Ascending aorta (tissue), 2 donors: ENCODE measurements at regions not wholly inside any gene's neighbourhood (a gene's known extent, or its start where the extent isn't known, plus 50 kb on each side); places are given as distances from the start of the nearest gene placed in this dataset.

Experiments
- DNase-seq, 2 donors: peaks; one replicate each; pipeline ENCODE4 v3.0.0-alpha.2; 2019; ENCODE audit warnings: low spot score in 2 of 2
- H3K27ac ChIP-seq, 2 donors: fragments of 200-600 bp; sonication (generic); one replicate each; pipeline ENCODE4 v1.5.1; 2016 to 2017; ENCODE audit warnings: mild to moderate bottlenecking in 1 of 2
- H3K27me3 ChIP-seq: fragments of 200-600 bp; sonication (generic); one replicate; pipeline ENCODE4 v1.5.1; 2017
- H3K36me3 ChIP-seq, 2 donors: fragments of 200-600 bp; sonication (generic); one replicate each; pipeline ENCODE4 v1.5.1; 2016
- H3K4me1 ChIP-seq, 2 donors: fragments of 200-600 bp; sonication (generic); one replicate each; pipeline ENCODE4 v1.5.1; 2016 to 2017; ENCODE audit warnings: mild to moderate bottlenecking in 1 of 2
- H3K4me3 ChIP-seq, 2 donors: fragments of 200-600 bp; sonication (generic); one replicate each; pipeline ENCODE4 v1.5.1; 2016 to 2017; ENCODE audit warnings: mild to moderate bottlenecking in 1 of 2
- H3K9me3 ChIP-seq, 2 donors: fragments of 200-600 bp; sonication (generic); one replicate each; pipeline ENCODE4 v1.5.1; 2016
- intact Hi-C: fragments of 100-400 bp; cut with DNase I; formaldehyde crosslinking; loops from one replicate; pipeline ENCODE4 v1.15.1; 2023
- TF ChIP-seq, protein P1 (sequence below), 3 experiments: fragments of 200-600 bp in 2 of 3; fragments of 450-650 bp in 1 of 3; sonication (generic) in 2 of 3; IDR thresholded peaks; one replicate each; pipeline ENCODE4 v1.5.1; 2016 to 2019; ENCODE audit warnings: antibody characterized with exemption in 3 of 3, mild to moderate bottlenecking in 1 of 3, moderate library complexity in 1 of 3

DNA sequence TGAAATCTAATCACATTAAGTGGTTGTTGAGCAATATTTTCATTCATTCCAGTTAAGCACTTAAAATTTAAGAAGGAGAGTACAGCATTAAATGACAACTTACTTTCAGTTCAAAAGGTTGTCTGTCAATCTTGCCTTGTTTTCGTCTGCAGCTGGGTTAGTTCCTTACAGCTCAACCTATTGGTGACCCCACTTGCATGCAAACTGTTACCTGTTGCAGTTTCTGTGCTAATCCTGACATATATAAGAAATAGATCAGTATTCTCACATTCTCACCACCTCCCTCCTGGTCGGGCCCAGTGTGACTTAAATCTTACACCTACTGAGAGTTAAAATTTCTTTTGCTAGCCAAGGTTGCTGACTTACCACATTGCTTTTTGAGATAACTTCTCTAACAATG is 191.8 kb upstream of the SMC2 start:
- no peak for DNase-seq
- no peaks in the 10 kb centered on the region for H3K9me3 ChIP-seq
- no peak overlapping the region for H3K27ac ChIP-seq
- no peaks in the 10 kb centered on the region for H3K36me3 ChIP-seq
- no peaks in the 10 kb centered on the region for H3K4me1 ChIP-seq
- H3K4me3 ChIP-seq = no peak overlapping the region
- TF ChIP-seq, protein P1, sequence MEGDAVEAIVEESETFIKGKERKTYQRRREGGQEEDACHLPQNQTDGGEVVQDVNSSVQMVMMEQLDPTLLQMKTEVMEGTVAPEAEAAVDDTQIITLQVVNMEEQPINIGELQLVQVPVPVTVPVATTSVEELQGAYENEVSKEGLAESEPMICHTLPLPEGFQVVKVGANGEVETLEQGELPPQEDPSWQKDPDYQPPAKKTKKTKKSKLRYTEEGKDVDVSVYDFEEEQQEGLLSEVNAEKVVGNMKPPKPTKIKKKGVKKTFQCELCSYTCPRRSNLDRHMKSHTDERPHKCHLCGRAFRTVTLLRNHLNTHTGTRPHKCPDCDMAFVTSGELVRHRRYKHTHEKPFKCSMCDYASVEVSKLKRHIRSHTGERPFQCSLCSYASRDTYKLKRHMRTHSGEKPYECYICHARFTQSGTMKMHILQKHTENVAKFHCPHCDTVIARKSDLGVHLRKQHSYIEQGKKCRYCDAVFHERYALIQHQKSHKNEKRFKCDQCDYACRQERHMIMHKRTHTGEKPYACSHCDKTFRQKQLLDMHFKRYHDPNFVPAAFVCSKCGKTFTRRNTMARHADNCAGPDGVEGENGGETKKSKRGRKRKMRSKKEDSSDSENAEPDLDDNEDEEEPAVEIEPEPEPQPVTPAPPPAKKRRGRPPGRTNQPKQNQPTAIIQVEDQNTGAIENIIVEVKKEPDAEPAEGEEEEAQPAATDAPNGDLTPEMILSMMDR (IDR thresholded peaks at IDR 0.05) = no peak
- intact Hi-C loops = no loop called here
- H3K27me3 ChIP-seq = no peaks in the 10 kb centered on the region

DNA sequence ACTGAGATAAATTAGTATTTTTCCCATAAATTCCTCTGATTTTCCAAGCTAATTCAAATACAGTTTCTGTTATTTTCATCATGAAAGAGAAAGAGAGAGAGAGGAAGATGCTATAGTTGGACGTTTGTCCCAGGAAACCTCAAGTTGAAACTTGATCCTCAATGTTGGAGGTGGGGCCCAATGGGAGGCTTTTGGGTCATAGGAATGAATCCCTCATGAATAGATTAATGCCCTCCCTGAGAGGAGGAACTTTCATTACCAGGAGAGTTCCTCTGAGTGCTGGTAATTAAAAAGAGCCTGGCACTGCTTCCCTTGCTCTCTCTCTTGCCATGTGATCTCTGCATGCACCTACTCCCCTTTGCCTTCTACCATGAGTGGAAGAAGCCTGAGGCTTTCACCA is 189.9 kb upstream of the SMC2 start:
- H3K4me1 ChIP-seq = no peaks in the 10 kb centered on the region
- no peak overlapping the region for H3K27ac ChIP-seq
- DNase-seq = no peak
- intact Hi-C loops = no loop called here
- H3K36me3 ChIP-seq = no peaks in the 10 kb centered on the region
- no peak overlapping the region for H3K4me3 ChIP-seq
- TF ChIP-seq, protein P1 (IDR thresholded peaks at IDR 0.05) = no peak
- H3K9me3 ChIP-seq = no peaks in the 10 kb centered on the region
- no peaks in the 10 kb centered on the region for H3K27me3 ChIP-seq

DNA sequence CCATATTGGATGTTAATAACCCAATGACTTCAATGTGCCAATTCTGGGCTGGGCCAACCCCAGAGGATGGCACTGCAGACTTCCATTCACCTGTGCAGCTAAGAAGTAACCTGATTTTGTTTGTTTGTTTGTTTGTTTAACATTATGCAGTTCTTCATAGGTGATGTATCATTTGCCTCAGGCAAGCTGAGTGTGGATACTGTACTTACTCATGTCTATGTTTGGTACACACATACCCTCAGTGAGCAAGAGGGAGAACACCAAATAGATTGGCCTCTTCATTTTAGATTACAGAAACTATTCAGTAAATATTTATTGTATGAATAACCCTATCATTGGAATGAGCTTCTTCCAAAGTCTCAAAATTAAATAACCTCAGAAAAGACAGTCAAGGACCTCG is 180.2 kb upstream of the SMC2 start:
- TF ChIP-seq, protein P1 (IDR thresholded peaks at IDR 0.05) = no peak
- no peaks in the 10 kb centered on the region for H3K9me3 ChIP-seq
- no peaks in the 10 kb centered on the region for H3K27me3 ChIP-seq
- intact Hi-C loops = no loop called here
- H3K36me3 ChIP-seq = no peaks in the 10 kb centered on the region
- no peaks in the 10 kb centered on the region for H3K4me1 ChIP-seq
- H3K27ac ChIP-seq = no peak overlapping the region
- DNase-seq = no peak
- H3K4me3 ChIP-seq = no peak overlapping the region

DNA sequence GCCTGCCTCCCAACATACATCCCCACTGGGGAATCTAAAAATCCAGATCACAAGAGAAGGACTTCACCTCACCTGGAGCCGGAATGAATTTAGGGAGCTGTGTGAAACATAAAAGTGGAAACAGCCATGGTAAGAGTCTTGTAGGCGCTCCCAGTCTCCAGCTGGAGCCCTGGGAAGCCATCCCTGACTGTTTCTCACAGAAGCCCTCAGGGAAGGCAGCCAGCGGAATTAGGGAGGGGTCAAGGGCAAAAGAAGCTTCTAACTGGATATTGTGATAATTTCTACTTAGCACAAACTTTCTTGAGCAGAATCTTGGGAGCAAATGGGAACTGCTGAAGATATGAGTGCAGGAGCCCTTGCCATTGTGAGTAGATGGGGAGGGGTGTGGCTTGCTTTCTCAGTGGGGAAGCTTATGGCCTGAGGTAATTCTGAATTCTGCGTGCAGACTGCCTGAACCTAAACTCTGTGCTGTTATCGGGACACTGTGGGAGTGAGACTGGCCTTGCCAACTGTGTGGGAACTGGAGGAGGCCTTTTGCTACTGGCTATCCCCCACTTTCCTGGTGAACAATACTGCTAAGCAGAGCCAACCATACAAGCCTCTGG is 174.4 kb upstream of the SMC2 start:
- H3K27me3 ChIP-seq = no peaks in the 10 kb centered on the region
- H3K27ac ChIP-seq = no peak overlapping the region
- intact Hi-C loops = no loop called here
- DNase-seq = no peak
- no peak overlapping the region for H3K4me3 ChIP-seq
- TF ChIP-seq, protein P1 (IDR thresholded peaks at IDR 0.05) = no peak
- no peaks in the 10 kb centered on the region for H3K36me3 ChIP-seq
- H3K9me3 ChIP-seq = no peaks in the 10 kb centered on the region
- no peaks in the 10 kb centered on the region for H3K4me1 ChIP-seq

DNA sequence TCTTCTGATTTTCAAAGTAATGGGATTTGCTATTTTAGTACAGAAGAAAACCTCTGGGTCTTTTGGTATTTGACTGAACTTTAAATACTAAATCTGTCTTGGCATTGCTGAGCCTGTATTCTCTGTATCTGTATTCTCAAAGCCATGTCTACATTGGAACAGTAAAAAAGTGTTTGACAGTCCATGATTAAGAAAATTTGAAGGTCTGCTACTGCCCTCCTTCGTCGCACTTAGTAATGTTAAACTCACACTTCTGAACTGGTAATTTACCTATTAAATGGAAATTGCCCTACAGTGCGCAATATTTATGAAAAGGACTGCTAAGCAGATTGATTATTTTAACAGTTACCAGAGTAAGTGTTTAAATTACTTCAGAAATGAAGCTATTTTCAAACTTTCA is 165.7 kb upstream of the SMC2 start:
- Histone ChIP-seq H3K4me3 (no peak overlapping the region), H3K36me3 (no peaks in the 10 kb centered on the region), H3K9me3 (no peaks in the 10 kb centered on the region), H3K27ac (no peak overlapping the region), H3K27me3 (no peaks in the 10 kb centered on the region), H3K4me1 (no peaks in the 10 kb centered on the region)
- TF ChIP-seq, protein P1 (IDR thresholded peaks at IDR 0.05) = no peak
- intact Hi-C loops = no loop called here
- DNase-seq = no peak

DNA sequence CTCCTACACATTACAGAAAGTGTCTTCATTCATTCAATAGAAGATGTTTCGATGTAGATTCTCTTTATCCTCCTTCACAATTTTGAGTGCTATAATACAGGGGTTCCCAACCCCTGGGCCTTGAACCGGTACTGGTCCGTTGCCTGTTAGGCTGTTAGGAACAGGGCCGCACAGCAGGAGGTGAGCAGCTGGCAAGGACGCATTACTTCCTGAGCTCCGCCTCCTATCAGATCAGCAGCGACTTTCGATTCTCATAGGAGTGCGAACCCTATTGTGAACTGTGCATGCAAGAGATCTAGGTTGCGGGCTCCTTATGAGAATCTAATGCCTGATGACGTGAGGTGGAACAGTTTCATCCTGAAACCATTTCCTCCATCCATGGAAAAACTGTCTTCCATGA is 153.0 kb upstream of the SMC2 start:
- Histone ChIP-seq H3K27ac (no peak overlapping the region), H3K27me3 (no peaks in the 10 kb centered on the region), H3K4me3 (no peak overlapping the region), H3K9me3 (no peaks in the 10 kb centered on the region), H3K36me3 (no peaks in the 10 kb centered on the region), H3K4me1 (no peaks in the 10 kb centered on the region)
- intact Hi-C loops = no loop called here
- TF ChIP-seq, protein P1 (IDR thresholded peaks at IDR 0.05) = no peak
- no peak for DNase-seq
